ENCODE measurements at regions not wholly inside any gene's neighbourhood (a gene's known extent, or its start where the extent isn't known, plus 50 kb on each side); places are given as distances from the start of the nearest gene placed in this dataset.
"Not testable (repeated sequence)": the region's sequence is repeated elsewhere in the genome, so short reads cannot be mapped to it uniquely, and the experiment has no call there.

- no peak for TF ChIP-seq CTCF (IDR thresholded peaks at IDR 0.05; ENCODE audit: low read depth, low read length, missing control alignments)
- DNase-seq (ENCODE audit: low read depth), result no peak
- no peak overlapping the region for H3K4me3 ChIP-seq (ENCODE audit: low read depth, low read length)
These were observed 103.2 kb upstream of the BASP1 start for GRCh38 chr5:17114233-17114632.

GRCh38 chr5:17114715-17115599 is 102.5 kb upstream of the BASP1 start:
- H3K4me3 ChIP-seq (ENCODE audit: low read depth, low read length), result no peak overlapping the region
- DNase-seq (ENCODE audit: low read depth), result no peak
- TF ChIP-seq CTCF (IDR thresholded peaks at IDR 0.05; ENCODE audit: low read depth, low read length, missing control alignments), result no peak

- no peak for TF ChIP-seq CTCF (IDR thresholded peaks at IDR 0.05; ENCODE audit: low read depth, low read length, missing control alignments)
- H3K4me3 ChIP-seq (ENCODE audit: low read depth, low read length), result no peak overlapping the region
- no peak for DNase-seq (ENCODE audit: low read depth)
These were observed 101.6 kb upstream of the BASP1 start for GRCh38 chr5:17115855-17116254.

GRCh38 chr5:17118631-17119030 is 98.8 kb upstream of the BASP1 start:
- TF ChIP-seq CTCF (IDR thresholded peaks at IDR 0.05; ENCODE audit: low read depth, low read length, missing control alignments), result no peak
- no peak overlapping the region for H3K4me3 ChIP-seq (ENCODE audit: low read depth, low read length)
- DNase-seq (ENCODE audit: low read depth), result no peak

GRCh38 chr5:17120209-17120608 is 97.2 kb upstream of the BASP1 start:
- no peak for DNase-seq (ENCODE audit: low read depth)
- no peak for TF ChIP-seq CTCF (IDR thresholded peaks at IDR 0.05; ENCODE audit: low read depth, low read length, missing control alignments)
- no peak overlapping the region for H3K4me3 ChIP-seq (ENCODE audit: low read depth, low read length)

- H3K4me3 ChIP-seq (ENCODE audit: low read depth, low read length), result no peak overlapping the region
- TF ChIP-seq CTCF (IDR thresholded peaks at IDR 0.05; ENCODE audit: low read depth, low read length, missing control alignments), result no peak
- DNase-seq (ENCODE audit: low read depth), result no peak
These were observed 95.7 kb upstream of the BASP1 start for GRCh38 chr5:17121776-17122175.

- no peak overlapping the region for H3K4me3 ChIP-seq (ENCODE audit: low read depth, low read length)
- DNase-seq (ENCODE audit: low read depth), result no peak
- no peak for TF ChIP-seq CTCF (IDR thresholded peaks at IDR 0.05; ENCODE audit: low read depth, low read length, missing control alignments)
These were observed 94.4 kb upstream of the BASP1 start for GRCh38 chr5:17123010-17123409.

GRCh38 chr5:17123773-17124172 is 93.7 kb upstream of the BASP1 start:
- not testable (repeated sequence) for H3K4me3 ChIP-seq (ENCODE audit: low read depth, low read length); DNase-seq (ENCODE audit: low read depth)

Measured in GM12864 (cell line).